ENCODE measurements at regions not wholly inside any gene's neighbourhood (a gene's known extent, or its start where the extent isn't known, plus 50 kb on each side); places are given as distances from the start of the nearest gene placed in this dataset.
A peak's percentile ranks its signal among the peaks of the same experiment; 100 is the strongest.
"Not testable (repeated sequence)": the region's sequence is repeated elsewhere in the genome, so short reads cannot be mapped to it uniquely, and the experiment has no call there.

DNA sequence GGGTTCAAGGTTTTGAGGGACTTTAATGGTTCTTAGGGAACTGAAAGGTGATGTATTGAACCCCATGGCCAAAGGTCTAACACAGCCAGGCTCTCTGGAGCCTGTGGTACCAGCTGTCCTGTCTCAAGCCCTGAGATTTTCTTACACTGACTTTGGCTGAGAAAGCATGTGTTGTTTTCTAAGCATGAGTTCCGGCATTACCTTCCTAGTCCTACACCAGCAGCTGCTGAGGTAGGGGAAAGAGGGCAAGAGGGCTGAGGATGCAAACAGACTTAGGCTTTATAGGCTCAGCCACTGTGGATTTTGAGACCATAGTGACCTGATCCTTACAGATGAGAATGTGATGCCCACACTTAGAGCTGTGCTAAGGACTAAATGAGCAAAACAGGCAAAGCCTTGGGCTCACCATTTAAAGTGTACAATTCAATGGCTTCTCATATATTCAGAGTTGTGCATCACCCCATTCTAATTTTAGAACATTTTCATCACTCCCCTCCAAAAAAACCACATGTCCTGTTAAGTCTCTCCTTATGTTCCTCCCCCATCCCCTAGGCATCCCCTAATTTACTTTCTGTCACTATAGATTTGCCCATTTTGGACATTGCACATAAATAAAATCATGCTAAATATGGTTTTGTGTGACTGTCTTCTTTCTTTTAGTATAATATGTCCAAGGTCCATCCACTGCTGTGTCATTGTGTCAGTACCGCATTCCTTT, 99.7 kb upstream of the OTOS start:
- peaks cover 39% of the 10 kb centered on the region for H3K4me1 ChIP-seq (ENCODE audit: control insufficient read depth, insufficient read depth, low read length)
- DNase-seq, result no peak
- H3K27me3 ChIP-seq (ENCODE audit: control insufficient read depth, insufficient read depth, low read length), result peaks cover 5% of the 10 kb centered on the region
- no CpG with 5 or more reads among the region's 2 CpGs for WGBS (ENCODE audit: insufficient coverage)
- peak overlapping the region; percentile 24 for H3K27ac ChIP-seq (ENCODE audit: low read length)
- no peaks in the 10 kb centered on the region for H3K9me3 ChIP-seq (replicated peaks; ENCODE audit: control insufficient read depth, low read depth, low read length)
- H3K36me3 ChIP-seq (ENCODE audit: control insufficient read depth, insufficient read depth, low read length), result no peaks in the 10 kb centered on the region
- H3K4me3 ChIP-seq (ENCODE audit: low read length), result no peak overlapping the region

DNA sequence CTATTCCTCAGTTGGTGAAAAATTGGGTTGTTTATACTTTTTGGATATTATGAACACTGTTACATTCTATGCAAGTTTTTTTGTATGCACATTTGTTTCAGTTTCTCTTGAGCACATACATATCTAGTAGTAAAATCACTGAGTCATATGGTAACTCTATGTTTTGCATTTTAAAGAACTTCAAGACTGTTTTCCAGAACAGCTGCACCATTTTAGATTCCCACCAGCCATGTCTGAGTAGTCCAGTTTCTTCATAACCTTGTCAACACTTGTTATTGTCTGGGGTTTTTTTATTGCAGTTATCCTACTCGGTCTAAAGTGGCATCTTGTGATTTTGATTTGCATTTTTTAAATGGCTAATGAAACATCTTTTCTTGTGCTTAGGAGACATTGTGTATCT, 100.3 kb upstream of the OTOS start:
- Histone ChIP-seq H3K36me3 (ENCODE audit: control insufficient read depth, insufficient read depth, low read length) (no peaks in the 10 kb centered on the region), H3K4me3 (ENCODE audit: low read length) (no peak overlapping the region), H3K9me3 (replicated peaks; ENCODE audit: control insufficient read depth, low read depth, low read length) (no peaks in the 10 kb centered on the region), H3K27ac (ENCODE audit: low read length) (no peak overlapping the region), H3K4me1 (ENCODE audit: control insufficient read depth, insufficient read depth, low read length) (peaks cover 39% of the 10 kb centered on the region), H3K27me3 (ENCODE audit: control insufficient read depth, insufficient read depth, low read length) (peaks cover 5% of the 10 kb centered on the region)
- no CpG with 5 or more reads among the region's 1 CpG for WGBS (ENCODE audit: insufficient coverage)
- DNase-seq, result no peak

DNA sequence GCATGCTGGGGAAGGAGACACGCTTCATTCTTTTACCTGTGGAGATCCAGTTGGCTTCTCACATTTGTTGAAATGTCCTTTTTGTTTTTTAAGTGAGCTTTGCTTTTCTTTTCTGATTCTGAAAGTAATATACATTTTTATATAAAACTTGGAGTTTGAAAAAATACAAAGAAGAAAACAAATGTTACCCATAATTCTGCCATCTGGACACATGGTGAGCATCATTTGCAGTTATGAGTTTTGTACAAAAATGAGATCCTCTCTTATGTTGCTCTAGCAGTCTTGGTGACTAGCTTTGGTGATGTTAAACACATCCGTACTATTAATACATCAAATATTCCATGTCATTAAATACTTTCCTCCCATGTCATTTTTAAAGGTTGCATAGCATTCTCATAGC, 101.1 kb upstream of the OTOS start:
- Histone ChIP-seq H3K4me1 (ENCODE audit: control insufficient read depth, insufficient read depth, low read length) (peaks cover 39% of the 10 kb centered on the region), H3K27me3 (ENCODE audit: control insufficient read depth, insufficient read depth, low read length) (peaks cover 5% of the 10 kb centered on the region), H3K4me3 (ENCODE audit: low read length) (no peak overlapping the region), H3K27ac (ENCODE audit: low read length) (no peak overlapping the region), H3K36me3 (ENCODE audit: control insufficient read depth, insufficient read depth, low read length) (no peaks in the 10 kb centered on the region), H3K9me3 (replicated peaks; ENCODE audit: control insufficient read depth, low read depth, low read length) (no peaks in the 10 kb centered on the region)
- DNase-seq, result no peak
- WGBS (ENCODE audit: insufficient coverage), result no CpG with 5 or more reads among the region's 2 CpGs

DNA sequence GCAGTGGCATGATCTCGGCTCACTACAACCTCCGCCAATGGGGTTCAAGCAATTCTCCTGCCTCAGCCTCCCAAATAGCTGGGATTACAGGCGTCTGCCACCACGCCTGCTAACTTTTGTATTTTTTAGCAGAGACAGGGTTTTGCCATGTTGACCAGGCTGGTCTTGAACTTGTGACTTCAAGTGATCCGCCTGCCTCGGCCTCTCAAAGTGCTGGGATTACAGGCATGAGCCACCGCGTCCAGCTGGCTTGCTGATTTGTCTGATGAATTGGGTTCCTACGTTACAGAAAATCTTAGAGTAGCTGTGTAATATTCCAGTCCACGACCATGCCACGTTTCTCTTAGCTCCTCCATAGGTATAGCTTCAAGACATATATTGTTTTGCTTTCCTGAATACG, 102.6 kb upstream of the OTOS start:
- not testable (repeated sequence) for H3K36me3 ChIP-seq (ENCODE audit: control insufficient read depth, insufficient read depth, low read length); H3K9me3 ChIP-seq (replicated peaks; ENCODE audit: control insufficient read depth, low read depth, low read length); H3K27me3 ChIP-seq (ENCODE audit: control insufficient read depth, insufficient read depth, low read length); H3K27ac ChIP-seq (ENCODE audit: low read length); H3K4me3 ChIP-seq (ENCODE audit: low read length); DNase-seq
- peaks cover 45% of the 10 kb centered on the region for H3K4me1 ChIP-seq (ENCODE audit: control insufficient read depth, insufficient read depth, low read length)
- WGBS (ENCODE audit: insufficient coverage), result 95% methylated on average over 9 of the region's 12 CpGs

DNA sequence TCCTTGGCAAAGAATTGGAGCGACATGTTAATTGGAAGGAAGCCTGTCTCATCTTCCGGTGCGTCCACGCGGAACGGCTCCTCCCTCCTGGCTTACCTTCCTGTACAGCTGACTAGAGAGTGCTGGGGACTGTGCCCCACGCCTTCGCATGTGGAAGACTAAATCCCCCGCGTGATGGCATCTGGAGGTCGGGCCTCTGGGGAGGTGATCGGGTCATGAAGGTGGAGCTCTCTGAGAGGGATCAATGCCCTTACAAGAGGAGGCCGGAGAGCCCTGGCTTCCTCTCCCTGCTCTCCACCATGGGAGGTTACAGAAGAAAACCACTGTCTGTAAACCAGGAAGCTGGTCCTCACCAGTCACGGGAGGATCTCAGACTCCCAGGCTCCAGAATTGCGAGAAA, 104.1 kb upstream of the OTOS start:
- Histone ChIP-seq H3K36me3 (ENCODE audit: control insufficient read depth, insufficient read depth, low read length) (no peaks in the 10 kb centered on the region), H3K27ac (ENCODE audit: low read length) (no peak overlapping the region), H3K27me3 (ENCODE audit: control insufficient read depth, insufficient read depth, low read length) (peaks cover 3% of the 10 kb centered on the region), H3K4me1 (ENCODE audit: control insufficient read depth, insufficient read depth, low read length) (peaks cover 55% of the 10 kb centered on the region), H3K4me3 (ENCODE audit: low read length) (no peak overlapping the region), H3K9me3 (replicated peaks; ENCODE audit: control insufficient read depth, low read depth, low read length) (no peaks in the 10 kb centered on the region)
- DNase-seq, result no peak
- 39% methylated on average over 2 of the region's 15 CpGs for WGBS (ENCODE audit: insufficient coverage)

DNA sequence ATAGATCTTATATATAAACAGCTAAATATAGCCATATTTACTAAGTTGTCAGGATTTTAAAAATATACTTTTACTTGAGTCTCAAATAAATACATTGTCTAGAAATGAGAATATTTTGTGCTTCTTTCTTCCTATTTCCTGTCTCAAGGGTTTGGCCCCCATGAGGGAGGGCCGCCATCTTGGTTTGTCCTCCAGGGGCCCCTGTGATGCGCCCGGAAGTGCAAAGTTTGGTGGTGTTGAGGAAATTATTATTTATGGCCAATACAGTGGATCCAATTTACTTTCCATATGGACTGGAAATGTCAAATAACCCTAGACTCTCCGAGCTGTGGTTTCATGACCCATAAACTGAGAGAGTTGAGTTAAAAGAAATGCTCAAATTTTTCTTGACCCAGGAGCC, 104.7 kb upstream of the OTOS start:
- H3K27me3 ChIP-seq (ENCODE audit: control insufficient read depth, insufficient read depth, low read length), result peaks cover 3% of the 10 kb centered on the region
- H3K27ac ChIP-seq (ENCODE audit: low read length), result peak overlapping the region; percentile 55
- WGBS (ENCODE audit: insufficient coverage), result no CpG with 5 or more reads among the region's 4 CpGs
- no peaks in the 10 kb centered on the region for H3K36me3 ChIP-seq (ENCODE audit: control insufficient read depth, insufficient read depth, low read length)
- H3K9me3 ChIP-seq (replicated peaks; ENCODE audit: control insufficient read depth, low read depth, low read length), result no peaks in the 10 kb centered on the region
- DNase-seq, result no peak
- H3K4me3 ChIP-seq (ENCODE audit: low read length), result no peak overlapping the region
- H3K4me1 ChIP-seq (ENCODE audit: control insufficient read depth, insufficient read depth, low read length), result peaks cover 55% of the 10 kb centered on the region

DNA sequence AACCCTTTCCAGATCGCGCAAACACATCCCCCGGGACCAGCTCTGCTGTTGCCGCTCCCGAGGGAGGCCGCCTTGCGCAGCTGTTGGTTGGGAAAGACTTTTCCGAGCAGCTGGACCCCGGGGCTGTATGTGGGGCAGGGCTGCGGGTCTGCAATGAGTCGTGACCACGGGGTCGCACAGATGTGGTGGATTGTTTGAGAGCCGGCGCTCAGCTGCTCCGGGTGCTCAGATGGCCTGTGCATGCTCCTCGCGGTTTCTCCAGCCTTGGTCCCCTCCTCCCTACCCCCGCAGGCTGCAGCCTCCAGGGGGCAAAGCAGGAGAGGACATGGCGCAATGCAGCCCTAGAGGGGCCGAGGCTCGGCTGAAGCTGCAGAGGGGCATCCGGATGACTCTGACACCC, 105.2 kb upstream of the OTOS start:
- peaks cover 3% of the 10 kb centered on the region for H3K27me3 ChIP-seq (ENCODE audit: control insufficient read depth, insufficient read depth, low read length)
- H3K36me3 ChIP-seq (ENCODE audit: control insufficient read depth, insufficient read depth, low read length), result no peaks in the 10 kb centered on the region
- H3K4me1 ChIP-seq (ENCODE audit: control insufficient read depth, insufficient read depth, low read length), result peaks cover 60% of the 10 kb centered on the region
- H3K9me3 ChIP-seq (replicated peaks; ENCODE audit: control insufficient read depth, low read depth, low read length), result no peaks in the 10 kb centered on the region
- DNase-seq, result peak; percentile 87
- H3K4me3 ChIP-seq (ENCODE audit: low read length), result no peak overlapping the region
- peak overlapping the region; percentile 55 for H3K27ac ChIP-seq (ENCODE audit: low read length)
- 52% methylated on average over 21 of the region's 23 CpGs for WGBS (ENCODE audit: insufficient coverage)

DNA sequence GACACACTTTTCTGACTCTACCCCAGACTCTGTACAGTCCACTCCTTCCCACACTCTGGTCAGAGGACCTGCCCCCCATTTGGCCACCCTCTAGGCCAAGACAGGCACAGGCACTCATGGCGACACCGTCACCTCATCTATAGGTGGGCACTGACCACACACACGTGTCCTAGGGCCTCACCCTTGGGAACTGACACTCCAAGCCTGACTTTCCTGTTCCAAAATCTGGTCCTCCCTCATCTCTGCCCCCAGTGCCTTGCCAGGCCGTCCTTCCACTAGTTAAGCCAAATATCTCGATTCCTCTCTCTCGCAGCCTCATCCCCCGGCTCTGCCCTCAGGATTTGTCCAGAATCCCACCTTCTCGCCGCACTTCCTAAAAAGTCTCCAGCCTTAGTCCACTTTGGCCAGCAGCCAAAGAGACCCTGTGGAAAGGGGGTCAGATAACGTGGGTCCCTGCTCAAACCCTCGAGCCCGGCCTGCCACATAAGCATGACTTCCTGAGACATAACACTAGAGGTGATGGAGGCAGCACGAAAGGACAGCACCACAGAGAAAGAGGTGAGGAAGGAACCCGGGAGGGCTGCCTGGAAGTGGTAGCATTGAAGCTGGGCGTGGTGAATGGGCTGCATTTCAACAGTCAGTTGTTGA, 105.8 kb upstream of the OTOS start:
- 73% methylated on average over 12 of the region's 15 CpGs for WGBS (ENCODE audit: insufficient coverage)
- Histone ChIP-seq H3K27me3 (ENCODE audit: control insufficient read depth, insufficient read depth, low read length) (peaks cover 3% of the 10 kb centered on the region), H3K9me3 (replicated peaks; ENCODE audit: control insufficient read depth, low read depth, low read length) (no peaks in the 10 kb centered on the region), H3K27ac (ENCODE audit: low read length) (peak overlapping the region; percentile 55), H3K4me1 (ENCODE audit: control insufficient read depth, insufficient read depth, low read length) (peaks cover 66% of the 10 kb centered on the region), H3K4me3 (ENCODE audit: low read length) (no peak overlapping the region), H3K36me3 (ENCODE audit: control insufficient read depth, insufficient read depth, low read length) (no peaks in the 10 kb centered on the region)
- DNase-seq, result no peak

DNA sequence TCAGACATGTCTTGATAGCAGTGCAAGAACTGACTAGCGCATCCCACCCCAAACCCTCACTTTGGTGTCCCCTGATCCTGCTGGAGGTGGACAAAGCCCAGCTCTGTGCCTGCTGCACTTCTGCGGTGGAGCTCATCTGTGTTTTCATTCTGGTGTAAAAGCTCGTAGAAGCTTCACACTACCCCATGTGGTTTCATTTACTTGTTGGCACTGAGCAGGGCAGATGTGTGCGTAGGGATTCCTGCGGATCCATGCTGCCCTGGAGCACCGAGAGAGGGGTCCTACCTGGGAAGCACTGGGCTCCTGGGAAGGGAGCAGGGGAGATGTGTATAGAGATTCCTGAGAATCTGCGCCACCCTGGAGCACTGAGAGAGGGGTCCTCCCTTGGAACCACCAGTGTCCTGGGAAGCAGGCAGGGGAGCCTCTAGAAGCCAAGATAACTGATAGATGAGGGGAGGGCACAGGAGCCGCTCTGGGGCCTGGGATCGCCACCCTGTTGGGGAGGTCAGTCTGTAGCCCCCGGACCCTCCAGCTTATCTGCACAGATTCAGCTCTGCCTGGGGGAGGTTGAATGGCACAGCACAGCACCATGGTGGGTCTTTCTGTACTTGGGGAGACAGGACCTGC, 106.9 kb upstream of the OTOS start:
- WGBS (ENCODE audit: insufficient coverage), result 89% methylated on average over 6 of the region's 10 CpGs
- no peaks in the 10 kb centered on the region for H3K9me3 ChIP-seq (replicated peaks; ENCODE audit: control insufficient read depth, low read depth, low read length)
- peaks cover 3% of the 10 kb centered on the region for H3K27me3 ChIP-seq (ENCODE audit: control insufficient read depth, insufficient read depth, low read length)
- no peak overlapping the region for H3K4me3 ChIP-seq (ENCODE audit: low read length)
- no peak for DNase-seq
- H3K27ac ChIP-seq (ENCODE audit: low read length), result peak overlapping the region; percentile 64
- H3K4me1 ChIP-seq (ENCODE audit: control insufficient read depth, insufficient read depth, low read length), result peaks cover 73% of the 10 kb centered on the region
- no peaks in the 10 kb centered on the region for H3K36me3 ChIP-seq (ENCODE audit: control insufficient read depth, insufficient read depth, low read length)

DNA sequence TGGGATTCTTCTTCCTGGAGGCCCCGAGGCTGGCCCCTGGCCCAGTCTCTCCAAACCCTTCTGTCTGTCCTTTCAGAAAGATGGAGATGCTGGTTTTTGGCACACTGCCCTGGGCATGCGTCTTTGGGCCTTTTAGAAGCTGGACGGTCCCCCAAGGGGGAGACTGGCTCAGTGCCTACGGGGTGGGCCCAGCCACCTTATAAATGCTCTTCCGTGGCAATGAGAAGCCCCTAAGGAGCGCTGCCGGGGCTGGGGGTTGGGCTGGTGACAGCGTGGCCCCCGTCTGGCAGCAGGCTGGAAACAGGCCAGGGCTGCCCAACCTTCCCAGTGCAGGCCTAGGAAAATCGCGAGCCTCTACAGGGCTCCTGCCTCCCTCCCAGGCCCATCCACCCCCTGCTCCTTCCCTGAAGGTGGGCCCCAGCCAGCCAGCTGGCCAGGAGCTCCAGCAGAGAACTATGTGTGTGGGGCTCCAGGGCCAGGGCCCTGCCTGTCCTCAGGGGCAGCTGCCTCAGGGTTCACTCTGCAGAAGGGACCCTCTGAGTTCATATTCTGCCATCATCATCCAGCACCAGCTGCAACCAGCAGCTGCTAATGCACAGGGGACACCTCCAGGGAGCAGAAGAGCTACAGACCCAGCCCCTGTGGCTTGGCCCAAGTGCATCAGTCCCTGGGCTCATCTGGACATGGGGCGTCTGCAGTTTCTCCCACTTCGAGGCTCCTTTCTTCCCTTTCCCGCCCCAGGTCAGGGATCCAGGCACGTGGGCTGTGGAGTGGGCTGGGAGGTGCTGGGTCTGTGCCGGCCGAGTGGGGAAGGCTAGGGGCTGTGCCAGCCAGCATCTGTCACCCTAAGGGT, 107.6 kb upstream of the OTOS start:
- DNase-seq, result peak; percentile 73
- Histone ChIP-seq H3K36me3 (ENCODE audit: control insufficient read depth, insufficient read depth, low read length) (no peaks in the 10 kb centered on the region), H3K27ac (ENCODE audit: low read length) (peak overlapping the region; percentile 70), H3K9me3 (replicated peaks; ENCODE audit: control insufficient read depth, low read depth, low read length) (no peaks in the 10 kb centered on the region), H3K4me3 (ENCODE audit: low read length) (no peak overlapping the region), H3K4me1 (ENCODE audit: control insufficient read depth, insufficient read depth, low read length) (peaks cover 73% of the 10 kb centered on the region), H3K27me3 (ENCODE audit: control insufficient read depth, insufficient read depth, low read length) (peaks cover under 1% of the 10 kb centered on the region)
- 25% methylated on average over 13 of the region's 17 CpGs for WGBS (ENCODE audit: insufficient coverage)

Data from muscle of leg (tissue), 3 donors.